ENCODE measurements at regions not wholly inside any gene's neighbourhood (a gene's known extent, or its start where the extent isn't known, plus 50 kb on each side); places are given as distances from the start of the nearest gene placed in this dataset.

DNA sequence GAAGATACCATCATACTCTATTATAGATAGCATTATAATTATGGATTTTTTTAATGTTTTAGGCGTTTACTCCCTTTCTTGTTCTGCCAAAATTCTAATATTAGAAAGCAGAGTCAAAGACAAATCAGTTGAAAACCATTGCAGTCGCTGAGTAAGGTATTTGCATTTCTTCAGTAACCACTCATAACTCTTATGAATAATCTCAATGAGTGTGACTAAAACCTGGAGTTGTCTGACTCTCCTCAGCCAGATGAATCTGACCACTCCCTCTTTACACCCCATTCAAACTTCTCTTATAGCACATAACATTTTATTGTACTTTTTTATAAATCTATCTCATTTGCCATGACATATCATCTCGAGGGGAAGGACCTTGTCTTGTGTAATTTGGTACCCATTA is 1006.5 kb downstream of the DIAPH3 start:
- TF ChIP-seq, protein P1, sequence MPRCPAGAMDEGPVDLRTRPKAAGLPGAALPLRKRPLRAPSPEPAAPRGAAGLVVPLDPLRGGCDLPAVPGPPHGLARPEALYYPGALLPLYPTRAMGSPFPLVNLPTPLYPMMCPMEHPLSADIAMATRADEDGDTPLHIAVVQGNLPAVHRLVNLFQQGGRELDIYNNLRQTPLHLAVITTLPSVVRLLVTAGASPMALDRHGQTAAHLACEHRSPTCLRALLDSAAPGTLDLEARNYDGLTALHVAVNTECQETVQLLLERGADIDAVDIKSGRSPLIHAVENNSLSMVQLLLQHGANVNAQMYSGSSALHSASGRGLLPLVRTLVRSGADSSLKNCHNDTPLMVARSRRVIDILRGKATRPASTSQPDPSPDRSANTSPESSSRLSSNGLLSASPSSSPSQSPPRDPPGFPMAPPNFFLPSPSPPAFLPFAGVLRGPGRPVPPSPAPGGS (CRISPR knock-in tag; IDR thresholded peaks at IDR 0.05) = no peak
- TF ChIP-seq, protein P2, sequence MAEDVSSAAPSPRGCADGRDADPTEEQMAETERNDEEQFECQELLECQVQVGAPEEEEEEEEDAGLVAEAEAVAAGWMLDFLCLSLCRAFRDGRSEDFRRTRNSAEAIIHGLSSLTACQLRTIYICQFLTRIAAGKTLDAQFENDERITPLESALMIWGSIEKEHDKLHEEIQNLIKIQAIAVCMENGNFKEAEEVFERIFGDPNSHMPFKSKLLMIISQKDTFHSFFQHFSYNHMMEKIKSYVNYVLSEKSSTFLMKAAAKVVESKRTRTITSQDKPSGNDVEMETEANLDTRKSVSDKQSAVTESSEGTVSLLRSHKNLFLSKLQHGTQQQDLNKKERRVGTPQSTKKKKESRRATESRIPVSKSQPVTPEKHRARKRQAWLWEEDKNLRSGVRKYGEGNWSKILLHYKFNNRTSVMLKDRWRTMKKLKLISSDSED (CRISPR knock-in tag; IDR thresholded peaks at IDR 0.05) = no peak
- TF ChIP-seq ZNF7 (CRISPR knock-in tag; IDR thresholded peaks at IDR 0.05) = no peak
- no peak for TF ChIP-seq MBNL3 (CRISPR knock-in tag; conservative IDR thresholded peaks at IDR 0.05)
- no peak for TF ChIP-seq TCF7L2 (IDR thresholded peaks at IDR 0.05; ENCODE audit: low read depth, low read length)
- no peak for TF ChIP-seq HHEX (CRISPR knock-in tag; IDR thresholded peaks at IDR 0.05)
- TF ChIP-seq CEBPG (CRISPR knock-in tag; IDR thresholded peaks at IDR 0.05) = no peak
- no peak for TF ChIP-seq POLR2AphosphoS5 (IDR thresholded peaks at IDR 0.05; ENCODE audit: low read depth, low read length)
- TF ChIP-seq, protein P3, sequence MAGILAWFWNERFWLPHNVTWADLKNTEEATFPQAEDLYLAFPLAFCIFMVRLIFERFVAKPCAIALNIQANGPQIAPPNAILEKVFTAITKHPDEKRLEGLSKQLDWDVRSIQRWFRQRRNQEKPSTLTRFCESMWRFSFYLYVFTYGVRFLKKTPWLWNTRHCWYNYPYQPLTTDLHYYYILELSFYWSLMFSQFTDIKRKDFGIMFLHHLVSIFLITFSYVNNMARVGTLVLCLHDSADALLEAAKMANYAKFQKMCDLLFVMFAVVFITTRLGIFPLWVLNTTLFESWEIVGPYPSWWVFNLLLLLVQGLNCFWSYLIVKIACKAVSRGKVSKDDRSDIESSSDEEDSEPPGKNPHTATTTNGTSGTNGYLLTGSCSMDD (CRISPR knock-in tag; IDR thresholded peaks at IDR 0.05) = no peak
- no peak for TF ChIP-seq POLR2A (IDR thresholded peaks at IDR 0.05; ENCODE audit: insufficient read depth in 1 of 2, low read depth in 2 of 2, low read length in 2 of 2)
- TF ChIP-seq, protein P4, sequence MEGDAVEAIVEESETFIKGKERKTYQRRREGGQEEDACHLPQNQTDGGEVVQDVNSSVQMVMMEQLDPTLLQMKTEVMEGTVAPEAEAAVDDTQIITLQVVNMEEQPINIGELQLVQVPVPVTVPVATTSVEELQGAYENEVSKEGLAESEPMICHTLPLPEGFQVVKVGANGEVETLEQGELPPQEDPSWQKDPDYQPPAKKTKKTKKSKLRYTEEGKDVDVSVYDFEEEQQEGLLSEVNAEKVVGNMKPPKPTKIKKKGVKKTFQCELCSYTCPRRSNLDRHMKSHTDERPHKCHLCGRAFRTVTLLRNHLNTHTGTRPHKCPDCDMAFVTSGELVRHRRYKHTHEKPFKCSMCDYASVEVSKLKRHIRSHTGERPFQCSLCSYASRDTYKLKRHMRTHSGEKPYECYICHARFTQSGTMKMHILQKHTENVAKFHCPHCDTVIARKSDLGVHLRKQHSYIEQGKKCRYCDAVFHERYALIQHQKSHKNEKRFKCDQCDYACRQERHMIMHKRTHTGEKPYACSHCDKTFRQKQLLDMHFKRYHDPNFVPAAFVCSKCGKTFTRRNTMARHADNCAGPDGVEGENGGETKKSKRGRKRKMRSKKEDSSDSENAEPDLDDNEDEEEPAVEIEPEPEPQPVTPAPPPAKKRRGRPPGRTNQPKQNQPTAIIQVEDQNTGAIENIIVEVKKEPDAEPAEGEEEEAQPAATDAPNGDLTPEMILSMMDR (CRISPR knock-in tag; IDR thresholded peaks at IDR 0.05) = no peak
- TF ChIP-seq, protein P5, sequence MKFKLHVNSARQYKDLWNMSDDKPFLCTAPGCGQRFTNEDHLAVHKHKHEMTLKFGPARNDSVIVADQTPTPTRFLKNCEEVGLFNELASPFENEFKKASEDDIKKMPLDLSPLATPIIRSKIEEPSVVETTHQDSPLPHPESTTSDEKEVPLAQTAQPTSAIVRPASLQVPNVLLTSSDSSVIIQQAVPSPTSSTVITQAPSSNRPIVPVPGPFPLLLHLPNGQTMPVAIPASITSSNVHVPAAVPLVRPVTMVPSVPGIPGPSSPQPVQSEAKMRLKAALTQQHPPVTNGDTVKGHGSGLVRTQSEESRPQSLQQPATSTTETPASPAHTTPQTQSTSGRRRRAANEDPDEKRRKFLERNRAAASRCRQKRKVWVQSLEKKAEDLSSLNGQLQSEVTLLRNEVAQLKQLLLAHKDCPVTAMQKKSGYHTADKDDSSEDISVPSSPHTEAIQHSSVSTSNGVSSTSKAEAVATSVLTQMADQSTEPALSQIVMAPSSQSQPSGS (CRISPR knock-in tag; IDR thresholded peaks at IDR 0.05) = no peak

Measured in HepG2 (cell line).